ENCODE measurements at regions not wholly inside any gene's neighbourhood (a gene's known extent, or its start where the extent isn't known, plus 50 kb on each side); places are given as distances from the start of the nearest gene placed in this dataset.

- TF ChIP-seq POLR2A (IDR thresholded peaks at IDR 0.05) (no peak), POLR2AphosphoS5 (IDR thresholded peaks at IDR 0.05) (no peak)
Observed at GRCh38 chr22:49646876-49647275, 180.8 kb downstream of the BRD1 start.

Data from spleen (tissue), 3 donors.